ENCODE measurements at regions not wholly inside any gene's neighbourhood (a gene's known extent, or its start where the extent isn't known, plus 50 kb on each side); places are given as distances from the start of the nearest gene placed in this dataset.

GRCh38 chr6:15796844-15797243 is 134.0 kb upstream of the DTNBP1 start:
- DNase-seq, result no peak

- no peak for DNase-seq
Measured at GRCh38 chr6:15796130-15796771, 133.4 kb upstream of the DTNBP1 start.

- DNase-seq, result no peak
Measured at GRCh38 chr6:15793826-15794225, 131.0 kb upstream of the DTNBP1 start.

GRCh38 chr6:15793288-15793687 is 130.5 kb upstream of the DTNBP1 start:
- DNase-seq, result no peak

GRCh38 chr6:15792842-15793241 is 130.0 kb upstream of the DTNBP1 start:
- no peak for DNase-seq

GRCh38 chr6:15791448-15792181 is 128.8 kb upstream of the DTNBP1 start:
- no peak for DNase-seq

- no peak for DNase-seq
Measured at GRCh38 chr6:15790116-15790515, 127.3 kb upstream of the DTNBP1 start.

- DNase-seq, result no peak
Measured at GRCh38 chr6:15786846-15787245, 124.0 kb upstream of the DTNBP1 start.

- DNase-seq, result no peak
Measured at GRCh38 chr6:15783484-15783883, 120.7 kb upstream of the DTNBP1 start.

- no peak for DNase-seq
Measured at GRCh38 chr6:15781890-15782289, 119.1 kb upstream of the DTNBP1 start.

- DNase-seq, result no peak
Measured at GRCh38 chr6:15781333-15781732, 118.5 kb upstream of the DTNBP1 start.

GRCh38 chr6:15780437-15780836 is 117.6 kb upstream of the DTNBP1 start:
- no peak for DNase-seq

- DNase-seq, result no peak
Measured at GRCh38 chr6:15779726-15780125, 116.9 kb upstream of the DTNBP1 start.

- DNase-seq, result no peak
Measured at GRCh38 chr6:15776458-15776980, 113.7 kb upstream of the DTNBP1 start.

- no peak for DNase-seq
Measured at GRCh38 chr6:15775741-15776140, 112.9 kb upstream of the DTNBP1 start.

- no peak for DNase-seq
Measured at GRCh38 chr6:15775076-15775634, 112.3 kb upstream of the DTNBP1 start.

GRCh38 chr6:15773806-15774410 is 111.1 kb upstream of the DTNBP1 start:
- DNase-seq, result no peak

GRCh38 chr6:15770347-15771143 is 107.7 kb upstream of the DTNBP1 start:
- DNase-seq, result no peak

- DNase-seq, result no peak
Measured at GRCh38 chr6:15769511-15770018, 106.7 kb upstream of the DTNBP1 start.

- DNase-seq, result no peak
Measured at GRCh38 chr6:15768999-15769398, 106.2 kb upstream of the DTNBP1 start.

- DNase-seq, result no peak
Measured at GRCh38 chr6:15763837-15764236, 101.0 kb upstream of the DTNBP1 start.

- DNase-seq, result no peak
Measured at GRCh38 chr6:15763364-15763763, 100.5 kb upstream of the DTNBP1 start.

GRCh38 chr6:15761045-15761502 is 98.2 kb upstream of the DTNBP1 start:
- no peak for DNase-seq
